Renal pelvis (tissue), 1 donor: ENCODE measurements at regions not wholly inside any gene's neighbourhood (a gene's known extent, or its start where the extent isn't known, plus 50 kb on each side); places are given as distances from the start of the nearest gene placed in this dataset.

Experiments
- DNase-seq: peaks from one replicate; pipeline ENCODE4 v3.0.0-alpha.2; 2013

DNA sequence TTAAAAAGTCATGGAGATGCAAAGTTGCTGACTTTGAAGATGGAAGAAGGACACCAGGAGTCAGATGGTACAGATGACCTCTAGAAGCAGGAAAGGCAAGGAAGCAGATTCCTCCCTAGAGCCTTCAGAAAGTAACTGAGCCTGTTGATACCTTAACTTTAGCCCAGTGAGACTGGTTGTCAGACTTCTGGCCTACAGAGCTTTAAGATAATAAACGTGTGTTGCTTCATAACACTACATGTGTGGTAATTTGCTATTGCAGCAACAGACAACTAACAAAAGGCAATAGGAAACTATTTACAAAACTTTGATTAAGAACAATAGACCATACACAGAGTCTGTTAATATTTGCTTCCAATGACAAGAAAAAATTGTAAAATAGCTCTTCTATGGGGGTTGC is 102.0 kb upstream of the USP38 start:
- no peak for DNase-seq

DNA sequence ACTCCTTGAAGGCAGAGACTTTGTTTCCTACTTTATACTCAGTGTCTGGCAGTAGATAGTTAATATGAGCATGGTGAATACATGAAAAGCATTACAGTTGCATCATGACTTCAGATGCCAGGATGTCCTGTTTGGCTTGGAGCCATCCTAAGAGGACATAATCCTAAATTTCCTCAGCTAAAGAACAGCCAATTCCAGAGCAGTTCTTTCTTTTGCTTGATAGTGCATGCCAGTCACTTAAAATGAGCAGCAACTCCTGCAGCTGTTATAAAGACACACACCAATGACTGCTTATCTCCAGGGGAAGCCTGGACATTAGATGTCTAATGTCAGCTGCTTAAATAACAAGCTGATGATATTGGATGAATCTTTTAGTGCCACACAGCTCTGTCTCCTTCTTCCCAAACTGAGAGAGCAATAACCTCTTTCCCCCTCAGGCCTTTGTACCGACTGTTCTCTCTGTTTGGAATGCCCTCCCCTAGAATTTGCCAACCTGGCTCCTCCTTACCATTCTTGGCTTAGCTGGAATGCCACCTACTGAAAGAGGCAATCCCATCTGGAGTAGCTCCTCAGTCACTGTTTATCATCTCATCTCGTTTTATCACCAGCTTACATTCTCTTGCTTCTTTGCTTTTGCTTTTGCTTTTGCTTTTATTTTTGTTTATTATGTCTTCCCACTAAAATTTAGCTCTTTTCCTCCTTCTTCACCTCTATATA is 100.8 kb upstream of the USP38 start:
- no peak for DNase-seq

DNA sequence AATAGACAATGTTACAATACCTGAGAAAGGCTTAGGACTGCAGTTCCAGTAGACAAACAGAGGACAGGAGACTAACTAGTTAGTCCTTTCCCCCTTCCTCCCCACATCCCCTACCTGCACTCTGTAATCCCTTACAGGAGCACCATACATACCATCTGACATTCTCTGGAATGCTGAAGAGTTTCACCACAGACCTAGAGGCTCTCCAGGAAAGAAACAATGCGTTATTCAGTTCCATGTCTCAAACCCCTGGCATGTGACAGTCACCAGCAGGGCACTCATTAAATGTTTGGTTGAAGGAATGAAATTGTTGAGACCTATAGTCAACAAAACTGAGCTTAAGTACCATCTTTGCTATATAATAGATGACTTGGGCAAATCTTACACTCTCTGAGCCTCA is 100.2 kb upstream of the USP38 start:
- no peak for DNase-seq

DNA sequence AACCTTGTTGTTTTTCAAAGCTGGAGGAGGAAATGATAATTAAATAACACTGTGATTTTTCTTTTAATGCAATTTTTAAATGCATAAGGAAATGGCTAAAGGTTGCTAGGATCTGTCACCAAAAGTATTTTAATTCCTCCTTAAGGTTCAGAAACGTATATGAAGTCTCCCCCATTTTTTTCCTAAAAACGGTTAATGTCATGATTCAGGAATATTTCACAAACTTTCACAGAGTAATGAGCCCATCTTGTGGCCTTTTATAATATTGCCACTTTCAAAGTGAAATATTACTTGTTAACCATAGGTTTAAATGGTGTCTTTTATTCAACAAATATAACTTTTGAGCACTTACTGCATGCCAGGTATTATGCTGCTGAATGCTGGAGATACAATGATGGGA is 99.5 kb upstream of the USP38 start:
- no peak for DNase-seq

DNA sequence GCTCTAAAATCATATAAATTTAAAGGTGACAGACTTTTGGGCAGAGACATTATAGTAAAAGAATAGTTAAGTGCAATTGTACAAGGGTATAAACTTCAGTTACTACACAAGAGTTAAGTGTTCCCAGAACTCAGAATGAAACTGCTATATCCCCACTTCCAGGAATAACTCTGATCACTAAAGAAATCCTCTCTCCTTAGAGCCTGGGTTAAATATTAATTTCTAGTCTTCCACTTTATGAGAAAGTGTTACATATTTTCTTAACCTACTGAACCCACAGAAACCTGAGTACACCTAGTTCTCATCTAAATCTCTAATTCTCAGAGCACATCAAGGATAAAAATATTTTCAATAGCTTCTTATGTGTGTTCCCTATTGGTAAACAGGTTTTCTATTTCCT is 99.1 kb upstream of the USP38 start:
- DNase-seq, result no peak

DNA sequence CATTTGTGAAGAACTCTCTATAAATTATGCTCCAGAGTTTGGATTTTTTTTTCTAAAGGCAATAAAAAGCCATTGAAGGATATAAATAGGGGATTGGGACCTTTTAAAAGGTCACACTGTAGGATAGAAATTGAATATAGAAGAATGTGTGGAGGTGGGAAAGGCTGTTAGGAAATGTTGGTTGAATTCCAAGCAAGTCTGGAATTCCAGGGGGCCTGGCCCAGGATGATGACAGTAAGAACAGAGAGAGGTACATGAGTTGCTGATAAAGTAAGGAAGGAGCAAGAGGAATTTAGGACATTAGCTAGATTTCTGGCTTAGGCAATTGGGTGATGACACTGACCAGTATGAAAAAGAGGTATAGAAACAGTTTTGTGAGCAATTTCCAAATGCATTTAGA is 95.4 kb upstream of the USP38 start:
- no peak for DNase-seq

DNA sequence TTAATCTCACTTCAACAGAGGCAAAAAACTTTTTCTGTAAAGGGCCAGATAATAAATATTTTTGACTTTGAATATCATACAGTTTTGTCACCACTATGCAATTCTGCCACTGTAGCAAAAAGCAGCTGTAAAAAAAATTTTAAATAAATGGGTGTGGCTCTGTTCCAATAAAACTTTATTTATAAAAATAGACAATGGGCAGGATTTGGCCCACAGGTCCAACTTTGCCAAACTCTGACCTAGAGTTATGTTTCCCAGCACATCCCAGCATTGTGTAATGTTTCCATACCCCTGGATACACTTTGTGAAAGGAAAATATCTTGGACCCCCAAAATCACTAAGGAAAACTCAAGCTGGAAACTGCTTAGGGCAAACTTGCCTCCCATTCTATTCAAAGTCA is 94.9 kb upstream of the USP38 start:
- no peak for DNase-seq

DNA sequence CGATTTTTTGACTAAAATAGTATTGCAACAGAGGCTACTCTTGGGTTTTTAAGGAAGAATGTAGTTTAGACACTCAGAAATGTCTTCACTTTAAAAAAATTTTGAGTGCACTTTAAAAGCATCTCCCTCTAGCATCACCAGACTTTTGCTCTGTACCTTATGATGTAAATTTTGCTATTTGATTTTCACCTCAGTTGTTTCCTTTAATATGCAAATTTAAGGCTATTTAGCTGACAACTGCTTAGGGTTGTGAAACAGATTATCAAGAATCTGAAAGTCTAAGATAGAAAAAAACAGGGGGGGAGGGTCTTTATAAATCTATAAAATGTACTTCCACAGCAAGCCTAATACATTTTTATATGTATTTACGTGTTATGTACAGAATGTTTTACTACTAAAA is 92.9 kb upstream of the USP38 start:
- no peak for DNase-seq

DNA sequence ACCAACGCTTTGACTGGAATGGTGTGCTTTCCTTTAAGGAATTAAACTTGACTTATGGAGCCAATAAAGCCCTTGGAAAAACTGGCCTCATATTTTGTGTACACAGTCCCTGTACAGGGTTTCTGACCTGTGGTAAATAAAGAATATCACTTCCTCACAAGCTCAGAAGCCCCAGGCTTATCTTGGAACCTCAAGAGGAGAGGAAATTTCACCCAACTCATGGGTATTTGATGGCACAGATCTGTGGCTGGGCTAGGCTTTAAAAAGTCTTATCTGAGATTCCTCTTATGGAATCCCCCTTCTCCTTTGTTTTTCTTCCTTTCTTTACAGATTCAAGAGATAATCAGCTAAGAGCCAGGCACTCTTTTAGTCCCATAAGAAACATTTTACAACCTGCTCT is 89.3 kb upstream of the USP38 start:
- no peak for DNase-seq

DNA sequence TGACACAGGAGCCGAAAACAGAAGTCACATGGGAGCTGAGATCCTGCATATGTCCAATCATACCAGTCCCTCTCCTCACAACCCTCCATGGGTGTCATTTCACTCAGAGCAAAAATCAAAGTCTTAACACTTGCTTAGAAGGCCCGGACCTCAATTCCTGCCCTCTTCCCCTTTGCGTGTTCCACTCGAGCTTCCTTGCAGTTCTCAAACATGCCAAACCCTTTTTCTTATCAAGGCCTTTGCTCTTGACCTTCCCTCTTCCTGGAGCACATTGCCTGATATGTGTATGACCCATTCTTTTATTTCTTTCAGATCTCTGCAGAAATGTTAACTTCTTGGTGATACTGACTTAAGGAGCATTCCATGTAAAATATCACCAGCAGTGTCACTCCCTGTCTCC is 87.0 kb upstream of the USP38 start:
- no peak for DNase-seq

DNA sequence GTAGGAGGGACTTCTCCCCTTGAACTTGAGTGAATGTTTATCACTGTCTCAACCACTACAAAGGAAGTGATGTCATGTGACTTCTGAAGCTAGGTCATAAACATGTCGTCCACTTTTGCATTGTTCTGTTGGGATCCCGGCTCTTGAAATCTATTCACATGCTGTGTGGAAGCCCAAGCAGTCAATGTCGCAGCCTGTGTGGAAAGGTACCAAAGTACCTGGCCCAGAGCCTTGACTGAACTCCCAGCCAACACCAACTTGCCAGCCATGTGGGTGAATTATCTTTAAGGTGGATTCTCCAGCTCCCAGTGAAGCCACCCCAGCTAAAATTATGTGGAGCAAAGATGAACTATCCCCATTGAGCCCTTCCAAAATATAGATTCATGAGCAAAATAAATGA is 85.0 kb upstream of the USP38 start:
- DNase-seq, result no peak

DNA sequence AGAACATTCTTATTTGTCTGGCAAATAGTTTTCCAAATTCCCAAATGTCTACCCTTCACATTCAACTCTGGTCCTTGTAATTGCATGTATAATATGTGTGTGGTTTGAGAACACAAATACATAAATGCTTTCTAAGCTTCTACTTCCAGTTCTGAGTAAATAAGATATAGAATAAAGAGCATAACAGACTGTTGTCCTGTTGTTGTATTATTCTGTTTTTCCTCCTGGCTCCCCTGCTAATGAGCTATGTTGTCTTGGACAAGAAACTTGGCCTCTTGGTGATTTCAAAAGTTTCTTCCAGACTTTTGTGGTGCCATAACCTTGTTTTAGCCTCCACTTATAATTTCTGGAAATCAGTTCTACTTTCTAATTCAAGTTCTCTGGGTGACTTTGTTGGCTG is 75.3 kb upstream of the USP38 start:
- DNase-seq, result no peak

DNA sequence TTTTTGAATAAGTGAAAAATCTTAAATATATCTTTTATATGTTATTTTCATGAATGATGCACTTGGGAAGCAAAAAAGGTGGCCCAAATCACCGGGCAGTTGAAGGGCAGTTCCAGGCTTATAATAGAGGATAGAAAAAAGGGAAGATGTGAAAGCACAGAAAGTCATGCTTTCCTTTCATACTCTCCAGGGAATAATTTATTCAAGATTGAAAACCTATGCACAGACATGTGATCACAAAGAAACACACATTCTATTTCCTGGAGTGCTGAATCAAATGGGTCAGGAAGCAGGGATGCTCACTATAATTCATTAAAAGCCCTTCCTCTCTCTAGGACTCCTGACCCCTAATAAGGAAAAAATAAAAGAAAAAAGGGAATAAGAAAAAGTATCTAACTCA is 66.1 kb upstream of the USP38 start:
- no peak for DNase-seq

DNA sequence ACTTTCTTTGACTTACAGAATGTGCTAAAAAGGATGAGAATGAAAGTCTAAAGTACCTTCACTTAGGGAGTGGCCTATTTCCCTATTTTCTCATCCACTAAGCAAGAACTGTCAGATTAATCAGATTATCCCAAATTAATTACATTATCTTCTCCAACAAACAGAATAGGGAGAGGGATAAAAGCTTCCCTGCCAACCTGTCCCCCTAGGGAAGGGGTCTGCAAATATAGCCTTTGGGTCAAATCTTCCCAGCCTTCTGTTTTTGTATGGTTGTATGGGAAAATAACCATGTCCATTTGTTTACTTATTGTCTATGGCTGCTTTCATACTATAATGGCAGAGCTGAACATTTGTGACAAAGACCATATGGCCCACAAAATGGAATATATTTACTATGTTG is 57.1 kb upstream of the USP38 start:
- no peak for DNase-seq

DNA sequence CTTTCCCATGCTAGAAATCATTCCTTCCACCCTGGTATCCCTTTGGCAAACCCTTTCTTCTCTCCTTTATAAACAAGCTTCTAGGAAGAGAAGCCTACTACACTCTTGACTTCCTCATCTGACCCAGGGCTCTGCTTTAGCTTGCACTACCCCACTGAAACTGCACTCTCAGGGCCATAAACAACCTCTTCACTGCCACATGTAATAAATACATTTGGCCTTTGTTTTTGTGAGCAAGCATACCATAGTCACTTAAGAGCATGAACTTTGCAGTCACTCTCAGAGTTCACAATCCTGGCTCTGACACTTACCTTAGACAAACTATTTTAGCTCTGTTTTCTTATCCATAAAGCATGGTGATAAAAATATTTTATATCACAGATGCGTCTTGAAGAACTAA is 50.7 kb upstream of the USP38 start:
- no peak for DNase-seq
